Hepatocyte (in vitro differentiated cells): ENCODE measurements at regions not wholly inside any gene's neighbourhood (a gene's known extent, or its start where the extent isn't known, plus 50 kb on each side); places are given as distances from the start of the nearest gene placed in this dataset.

ENCODE experiments used
- DNase-seq: peaks from one replicate; pipeline ENCODE4 v3.0.0-alpha.2; 2016; ENCODE audit warnings: low spot score
- H2AFZ ChIP-seq: fragments of 200-600 bp; sonication (generic); 2 replicates; pipeline ENCODE4 v1.6.0; 2016; ENCODE audit warnings: antibody characterized with exemption, mild to moderate bottlenecking
- H3K27ac ChIP-seq: fragments of 200-600 bp; sonication (generic); 2 replicates; pipeline ENCODE4 v1.5.1; 2016; ENCODE audit warnings: mild to moderate bottlenecking
- H3K27me3 ChIP-seq: fragments of 200-600 bp; sonication (generic); 2 replicates; pipeline ENCODE4 v1.6.1; 2016
- H3K36me3 ChIP-seq: fragments of 200-600 bp; sonication (generic); replicated peaks from 2 replicates; pipeline ENCODE4 v1.5.1; 2016; ENCODE audit warnings: low read depth; ENCODE audit not compliant: insufficient read depth
- H3K4me1 ChIP-seq: fragments of 200-600 bp; sonication (generic); 2 replicates; pipeline ENCODE4 v1.5.1; 2016; ENCODE audit warnings: mild to moderate bottlenecking, moderate library complexity; ENCODE audit not compliant: insufficient read depth
- H3K4me2 ChIP-seq: fragments of 200-600 bp; sonication (generic); 2 replicates; pipeline ENCODE4 v1.6.0; 2016
- H3K4me3 ChIP-seq: fragments of 200-600 bp; sonication (generic); 2 replicates; pipeline ENCODE4 v1.5.1; 2016; ENCODE audit warnings: mild to moderate bottlenecking
- H3K79me2 ChIP-seq: fragments of 200-600 bp; sonication (generic); 2 replicates; pipeline ENCODE4 v1.6.0; 2017; ENCODE audit warnings: mild to moderate bottlenecking
- H3K9me2 ChIP-seq: fragments of 200-600 bp; sonication (generic); replicated peaks from 2 replicates; pipeline ENCODE4 v1.6.0; 2017; ENCODE audit warnings: mild to moderate bottlenecking; ENCODE audit not compliant: insufficient read depth
- H3K9me3 ChIP-seq: fragments of 200-600 bp; sonication (generic); 2 replicates; pipeline ENCODE4 v1.5.1; 2016; ENCODE audit warnings: low read depth, mild to moderate bottlenecking
- H4K20me1 ChIP-seq: fragments of 200-600 bp; sonication (generic); 2 replicates; pipeline ENCODE4 v1.6.0; 2016; ENCODE audit warnings: mild to moderate bottlenecking; ENCODE audit not compliant: insufficient read depth, poor library complexity, severe bottlenecking
- CTCF ChIP-seq: fragments of 200-600 bp; sonication (generic); IDR thresholded peaks from 2 replicates; pipeline ENCODE4 v1.5.1; 2016; ENCODE audit warnings: antibody characterized with exemption, mild to moderate bottlenecking; ENCODE audit not compliant: poor library complexity
- EZH2 ChIP-seq: fragments of 200-600 bp; sonication (generic); IDR thresholded peaks from 2 replicates; pipeline ENCODE4 v1.6.1; 2016; ENCODE audit warnings: antibody characterized with exemption, mild to moderate bottlenecking, borderline replicate concordance
- EZH2phosphoT487 ChIP-seq: fragments of 200-600 bp; sonication (generic); IDR thresholded peaks from one replicate; pipeline ENCODE4 v1.6.1; 2018; ENCODE audit warnings: antibody characterized with exemption, mild to moderate bottlenecking, low read depth, moderate library complexity; ENCODE audit not compliant: unreplicated experiment, severe bottlenecking
- WGBS: methylation state at CpG from one replicate; pipeline ENCODE4 v1.1.6; 2016; ENCODE audit warnings: low lambda C conversion rate; ENCODE audit errors: missing lambda C conversion rate; 5-methylcytosine and 5-hydroxymethylcytosine counted together

GRCh38 chr11:130737866-130738431 lies 178.3 kb downstream of the SNX19 start:
- Histone ChIP-seq H3K9me3 (peaks cover 11% of the 10 kb centered on the region), H3K4me1 (peaks cover 10% of the 10 kb centered on the region), H3K9me2 (no peaks in the 10 kb centered on the region), H3K27ac (peak overlapping the region; percentile 42), H2AFZ (no peak overlapping the region), H4K20me1 (no peaks in the 10 kb centered on the region), H3K36me3 (no peaks in the 10 kb centered on the region), H3K79me2 (no peaks in the 10 kb centered on the region), H3K4me2 (peak overlapping the region; percentile 6), H3K27me3 (no peaks in the 10 kb centered on the region), H3K4me3 (no peak overlapping the region)
- no peak for TF ChIP-seq EZH2phosphoT487
- no peak for TF ChIP-seq EZH2
- no peak for TF ChIP-seq CTCF
- whole genome bisulfite sequencing, result 43% methylated on average over 12 of the region's 12 CpGs
- DNase-seq, result peak; percentile 41

GRCh38 chr11:130738611-130739010 lies 177.7 kb downstream of the SNX19 start:
- Histone ChIP-seq H3K9me3 (peaks cover 11% of the 10 kb centered on the region), H2AFZ (no peak overlapping the region), H3K27ac (peak overlapping the region; percentile 24), H3K36me3 (no peaks in the 10 kb centered on the region), H3K4me3 (no peak overlapping the region), H4K20me1 (no peaks in the 10 kb centered on the region), H3K79me2 (no peaks in the 10 kb centered on the region), H3K4me1 (peaks cover 10% of the 10 kb centered on the region), H3K4me2 (peak overlapping the region; percentile 6), H3K9me2 (no peaks in the 10 kb centered on the region), H3K27me3 (no peaks in the 10 kb centered on the region)
- DNase-seq, result no peak
- TF ChIP-seq CTCF, result no peak
- no peak for TF ChIP-seq EZH2
- TF ChIP-seq EZH2phosphoT487, result no peak
- WGBS, result 72% methylated on average over 3 of the region's 3 CpGs

- H3K4me2 ChIP-seq, result no peak overlapping the region
- no peaks in the 10 kb centered on the region for H4K20me1 ChIP-seq
- H3K36me3 ChIP-seq, result no peaks in the 10 kb centered on the region
- no peak for DNase-seq
- H3K79me2 ChIP-seq, result no peaks in the 10 kb centered on the region
- H3K9me3 ChIP-seq, result peaks cover 11% of the 10 kb centered on the region
- peaks cover 10% of the 10 kb centered on the region for H3K4me1 ChIP-seq
- no peak overlapping the region for H2AFZ ChIP-seq
- no peak overlapping the region for H3K27ac ChIP-seq
- H3K27me3 ChIP-seq, result no peaks in the 10 kb centered on the region
- no peaks in the 10 kb centered on the region for H3K9me2 ChIP-seq
- WGBS, result 93% methylated on average over 4 of the region's 4 CpGs
- no peak overlapping the region for H3K4me3 ChIP-seq
- no peak for TF ChIP-seq EZH2
Observed at GRCh38 chr11:130740819-130741218, 175.5 kb downstream of the SNX19 start.

GRCh38 chr11:130744794-130745193 lies 171.5 kb downstream of the SNX19 start:
- H3K4me3 ChIP-seq, result no peak overlapping the region
- no peaks in the 10 kb centered on the region for H3K9me2 ChIP-seq
- no peaks in the 10 kb centered on the region for H3K4me1 ChIP-seq
- peaks cover 11% of the 10 kb centered on the region for H3K9me3 ChIP-seq
- H3K79me2 ChIP-seq, result no peaks in the 10 kb centered on the region
- 83% methylated on average over 3 of the region's 3 CpGs for WGBS
- TF ChIP-seq CTCF, result no peak
- no peak for TF ChIP-seq EZH2
- no peak for TF ChIP-seq EZH2phosphoT487
- H3K4me2 ChIP-seq, result no peak overlapping the region
- no peaks in the 10 kb centered on the region for H3K27me3 ChIP-seq
- H2AFZ ChIP-seq, result no peak overlapping the region
- H3K27ac ChIP-seq, result no peak overlapping the region
- H3K36me3 ChIP-seq, result no peaks in the 10 kb centered on the region
- H4K20me1 ChIP-seq, result no peaks in the 10 kb centered on the region
- no peak for DNase-seq
